Lower lobe of right lung (tissue), 2 donors: ENCODE measurements at regions not wholly inside any gene's neighbourhood (a gene's known extent, or its start where the extent isn't known, plus 50 kb on each side); places are given as distances from the start of the nearest gene placed in this dataset.

Source experiments
- ATAC-seq, 2 donors: fragments of 200-7000 bp; cut with Tn5 transposase; one replicate each; pipeline ENCODE4 v1.9.1; 2020 to 2022; ENCODE audit warnings: mild to moderate bottlenecking in 2 of 2, moderate library complexity in 2 of 2
- DNase-seq: peaks from one replicate; pipeline ENCODE4 v3.0.0-alpha.2; 2020
- H3K27ac ChIP-seq: fragments of 200-600 bp; one replicate; pipeline ENCODE4 v1.8.0; 2022
- H3K27me3 ChIP-seq: fragments of 200-600 bp; one replicate; pipeline ENCODE4 v1.8.0; 2022; ENCODE audit warnings: low read depth
- H3K36me3 ChIP-seq: fragments of 200-600 bp; one replicate; pipeline ENCODE4 v1.8.0; 2022; ENCODE audit warnings: mild to moderate bottlenecking
- H3K4me1 ChIP-seq: fragments of 200-600 bp; one replicate; pipeline ENCODE4 v1.8.0; 2022
- H3K4me3 ChIP-seq: fragments of 200-600 bp; one replicate; pipeline ENCODE4 v1.8.0; 2022; ENCODE audit warnings: mild to moderate bottlenecking
- H3K9me3 ChIP-seq: fragments of 200-600 bp; one replicate; pipeline ENCODE4 v1.8.0; 2022
- CTCF ChIP-seq: fragments of 200-600 bp; IDR thresholded peaks from one replicate; pipeline ENCODE4 v1.8.0; 2022; ENCODE audit warnings: antibody characterized with exemption, mild to moderate bottlenecking
- intact Hi-C: fragments of 100-400 bp; cut with DNase I; formaldehyde crosslinking; loops from one replicate; pipeline ENCODE4 v1.11.0; 2022
- donor health status: DM: no; HTN: yes; CAD: no; lungs with severe emphysema.

GRCh38 chr17:5669191-5669590 lies 84.9 kb upstream of the NLRP1 start:
- TF ChIP-seq CTCF, result no peak
- H3K4me1 ChIP-seq, result no peaks in the 10 kb centered on the region
- H3K36me3 ChIP-seq, result no peaks in the 10 kb centered on the region
- no peak overlapping the region for H3K4me3 ChIP-seq
- ATAC-seq, result no peak
- H3K27me3 ChIP-seq, result peaks cover 20% of the 10 kb centered on the region
- intact Hi-C loops, result no loop called here
- no peaks in the 10 kb centered on the region for H3K9me3 ChIP-seq
- no peak for DNase-seq
- no peak overlapping the region for H3K27ac ChIP-seq

- Histone ChIP-seq H3K27ac (no peak overlapping the region), H3K9me3 (no peaks in the 10 kb centered on the region), H3K4me1 (no peaks in the 10 kb centered on the region), H3K36me3 (no peaks in the 10 kb centered on the region), H3K27me3 (peaks cover 15% of the 10 kb centered on the region), H3K4me3 (no peak overlapping the region)
- DNase-seq, result no peak
- intact Hi-C loops, result no loop called here
- TF ChIP-seq CTCF, result no peak
- no peak for ATAC-seq
Observed at GRCh38 chr17:5672141-5672540, 87.8 kb upstream of the NLRP1 start.

GRCh38 chr17:5672815-5673430 lies 88.6 kb upstream of the NLRP1 start:
- peaks cover 11% of the 10 kb centered on the region for H3K27me3 ChIP-seq
- intact Hi-C loops, result no loop called here
- ATAC-seq (peak; percentile 24 to 31), DNase-seq (no peak)
- H3K9me3 ChIP-seq, result no peaks in the 10 kb centered on the region
- no peak overlapping the region for H3K4me3 ChIP-seq
- no peaks in the 10 kb centered on the region for H3K4me1 ChIP-seq
- H3K27ac ChIP-seq, result no peak overlapping the region
- no peaks in the 10 kb centered on the region for H3K36me3 ChIP-seq
- TF ChIP-seq CTCF, result no peak

GRCh38 chr17:5675625-5676421 lies 91.5 kb upstream of the NLRP1 start:
- TF ChIP-seq CTCF, result no peak

GRCh38 chr17:5677620-5678019 lies 93.3 kb upstream of the NLRP1 start:
- DNase-seq, result no peak
- Histone ChIP-seq H3K4me3 (no peak overlapping the region), H3K36me3 (no peaks in the 10 kb centered on the region), H3K27me3 (peaks cover 6% of the 10 kb centered on the region), H3K4me1 (no peaks in the 10 kb centered on the region), H3K27ac (no peak overlapping the region), H3K9me3 (no peaks in the 10 kb centered on the region)
- peak in 1 of 2 donors; percentile 19 for ATAC-seq
- TF ChIP-seq CTCF, result no peak
- intact Hi-C loops, result no loop called here

More at GRCh38 chr17:5675625-5676421, 91.5 kb upstream of the NLRP1 start:
- Histone ChIP-seq H3K27ac (no peak overlapping the region), H3K4me3 (no peak overlapping the region), H3K27me3 (no peaks in the 10 kb centered on the region), H3K9me3 (no peaks in the 10 kb centered on the region), H3K4me1 (no peaks in the 10 kb centered on the region), H3K36me3 (no peaks in the 10 kb centered on the region)
- ATAC-seq, result no peak
- intact Hi-C loops, result no loop called here
- DNase-seq, result no peak
